NT2/D1 (cell line): ENCODE measurements at regions not wholly inside any gene's neighbourhood (a gene's known extent, or its start where the extent isn't known, plus 50 kb on each side); places are given as distances from the start of the nearest gene placed in this dataset.

Experiments
- SUZ12 ChIP-seq: IDR thresholded peaks from 2 replicates; pipeline ENCODE4 v1.6.1; 2011; ENCODE audit not compliant: insufficient read length, insufficient read depth; ENCODE audit errors: extremely low read depth
- ZNF274 ChIP-seq: IDR thresholded peaks from 2 replicates; pipeline ENCODE4 v1.6.1; 2011; ENCODE audit warnings: mild to moderate bottlenecking, low read depth, low read length

GRCh38 chr5:5055712-5056111 is 84.4 kb upstream of the ADAMTS16 start:
- TF ChIP-seq SUZ12 (no peak), ZNF274 (no peak)
